PFSK-1 (cell line): ENCODE measurements at regions not wholly inside any gene's neighbourhood (a gene's known extent, or its start where the extent isn't known, plus 50 kb on each side); places are given as distances from the start of the nearest gene placed in this dataset.

Source experiments
- FOXP2 ChIP-seq: optimal IDR thresholded peaks from 2 replicates; pipeline ENCODE3; 2011; ENCODE audit warnings: borderline replicate concordance, control low read depth, inconsistent platforms; ENCODE audit not compliant: insufficient read depth; ENCODE audit errors: extremely low read length, extremely low read depth
- POLR2AphosphoS5 ChIP-seq: IDR thresholded peaks from 2 replicates; pipeline ENCODE4 v1.6.1; 2012; ENCODE audit warnings: low read depth, mild to moderate bottlenecking, control low read depth, low read length, moderate library complexity
- SIN3A ChIP-seq: IDR thresholded peaks from 2 replicates; pipeline ENCODE4 v1.6.1; 2012; ENCODE audit warnings: mild to moderate bottlenecking, low read length, moderate library complexity, borderline replicate concordance; ENCODE audit not compliant: insufficient read depth
- TAF1 ChIP-seq: IDR thresholded peaks from 2 replicates; pipeline ENCODE4 v1.6.1; 2012; ENCODE audit warnings: low read length, control low read depth, borderline replicate concordance; ENCODE audit not compliant: insufficient read depth
- TF ChIP-seq, protein P1 (sequence below), 2 experiments: IDR thresholded peaks; 2 replicates each; pipeline versions ENCODE4 v1.6.1 to v1.8.0; 2011 to 2012; ENCODE audit warnings: low read depth in 2 of 2, low read length in 2 of 2, control low read depth in 1 of 2, inconsistent platforms in 1 of 2, mild to moderate bottlenecking in 1 of 2, moderate library complexity in 1 of 2; ENCODE audit not compliant: insufficient read depth in 1 of 2

DNA sequence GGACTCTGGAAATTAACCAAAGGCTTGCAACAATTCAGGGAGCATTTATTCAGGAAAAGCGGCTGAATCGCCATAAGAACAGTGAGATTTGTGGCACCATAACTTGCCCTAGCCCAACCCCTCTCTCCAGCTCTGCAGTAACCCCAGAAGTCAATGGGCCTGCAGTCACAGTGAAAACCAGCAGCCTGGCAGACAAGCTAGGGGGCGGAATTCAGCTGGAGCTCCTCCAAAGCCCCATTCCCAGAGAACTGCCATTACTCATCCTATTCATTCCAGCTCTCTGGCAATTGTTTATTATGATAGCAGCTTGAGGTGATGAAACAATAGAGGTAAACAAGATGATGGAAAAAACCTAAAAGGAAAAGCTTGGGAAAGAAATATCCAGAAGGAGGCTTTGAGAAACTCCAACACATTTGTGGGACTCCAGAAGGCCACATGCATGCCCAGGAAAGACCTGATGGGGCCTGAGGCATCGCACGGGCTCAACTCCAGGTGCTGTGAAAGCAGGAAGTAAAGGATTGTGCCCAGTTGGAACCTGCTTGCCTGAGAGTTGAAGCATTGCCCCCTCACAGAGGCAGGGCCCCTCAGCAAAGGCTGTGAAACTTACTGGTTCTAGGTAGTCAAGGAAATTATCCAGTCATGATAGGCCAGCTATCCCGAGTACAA, 126.7 kb downstream of the TWIST2 start:
- no peak for TF ChIP-seq TAF1
- no peak for TF ChIP-seq FOXP2
- TF ChIP-seq SIN3A, result no peak
- TF ChIP-seq, protein P1, sequence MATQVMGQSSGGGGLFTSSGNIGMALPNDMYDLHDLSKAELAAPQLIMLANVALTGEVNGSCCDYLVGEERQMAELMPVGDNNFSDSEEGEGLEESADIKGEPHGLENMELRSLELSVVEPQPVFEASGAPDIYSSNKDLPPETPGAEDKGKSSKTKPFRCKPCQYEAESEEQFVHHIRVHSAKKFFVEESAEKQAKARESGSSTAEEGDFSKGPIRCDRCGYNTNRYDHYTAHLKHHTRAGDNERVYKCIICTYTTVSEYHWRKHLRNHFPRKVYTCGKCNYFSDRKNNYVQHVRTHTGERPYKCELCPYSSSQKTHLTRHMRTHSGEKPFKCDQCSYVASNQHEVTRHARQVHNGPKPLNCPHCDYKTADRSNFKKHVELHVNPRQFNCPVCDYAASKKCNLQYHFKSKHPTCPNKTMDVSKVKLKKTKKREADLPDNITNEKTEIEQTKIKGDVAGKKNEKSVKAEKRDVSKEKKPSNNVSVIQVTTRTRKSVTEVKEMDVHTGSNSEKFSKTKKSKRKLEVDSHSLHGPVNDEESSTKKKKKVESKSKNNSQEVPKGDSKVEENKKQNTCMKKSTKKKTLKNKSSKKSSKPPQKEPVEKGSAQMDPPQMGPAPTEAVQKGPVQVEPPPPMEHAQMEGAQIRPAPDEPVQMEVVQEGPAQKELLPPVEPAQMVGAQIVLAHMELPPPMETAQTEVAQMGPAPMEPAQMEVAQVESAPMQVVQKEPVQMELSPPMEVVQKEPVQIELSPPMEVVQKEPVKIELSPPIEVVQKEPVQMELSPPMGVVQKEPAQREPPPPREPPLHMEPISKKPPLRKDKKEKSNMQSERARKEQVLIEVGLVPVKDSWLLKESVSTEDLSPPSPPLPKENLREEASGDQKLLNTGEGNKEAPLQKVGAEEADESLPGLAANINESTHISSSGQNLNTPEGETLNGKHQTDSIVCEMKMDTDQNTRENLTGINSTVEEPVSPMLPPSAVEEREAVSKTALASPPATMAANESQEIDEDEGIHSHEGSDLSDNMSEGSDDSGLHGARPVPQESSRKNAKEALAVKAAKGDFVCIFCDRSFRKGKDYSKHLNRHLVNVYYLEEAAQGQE (IDR thresholded peaks at IDR 0.05; ENCODE audit: insufficient read depth in 1 of 2, low read depth in 2 of 2, low read length in 2 of 2), result no peak
- no peak for TF ChIP-seq POLR2AphosphoS5

DNA sequence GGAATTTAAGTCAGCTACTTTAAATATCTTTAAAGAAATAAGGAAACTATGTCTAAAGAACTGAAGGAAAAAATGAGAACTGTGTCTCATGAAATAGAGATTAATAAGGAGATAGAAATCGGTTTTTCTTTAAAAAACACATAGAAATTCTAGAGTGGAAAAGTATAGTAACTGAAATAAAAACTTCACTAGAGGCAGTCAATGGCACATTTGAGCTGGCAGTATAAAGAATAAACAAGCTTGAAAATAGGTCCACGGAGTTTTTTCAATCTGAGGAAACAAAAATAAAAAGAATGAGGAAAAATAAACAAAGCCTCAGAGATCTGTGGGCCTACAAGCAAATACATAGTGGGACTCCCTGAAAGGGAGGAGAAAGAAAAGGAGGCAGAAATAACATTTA, 127.5 kb downstream of the TWIST2 start:
- no peak for TF ChIP-seq FOXP2
- TF ChIP-seq SIN3A, result no peak
- TF ChIP-seq, protein P1 (IDR thresholded peaks at IDR 0.05; ENCODE audit: insufficient read depth in 1 of 2, low read depth in 2 of 2, low read length in 2 of 2), result no peak
- TF ChIP-seq TAF1, result no peak
- TF ChIP-seq POLR2AphosphoS5, result no peak

DNA sequence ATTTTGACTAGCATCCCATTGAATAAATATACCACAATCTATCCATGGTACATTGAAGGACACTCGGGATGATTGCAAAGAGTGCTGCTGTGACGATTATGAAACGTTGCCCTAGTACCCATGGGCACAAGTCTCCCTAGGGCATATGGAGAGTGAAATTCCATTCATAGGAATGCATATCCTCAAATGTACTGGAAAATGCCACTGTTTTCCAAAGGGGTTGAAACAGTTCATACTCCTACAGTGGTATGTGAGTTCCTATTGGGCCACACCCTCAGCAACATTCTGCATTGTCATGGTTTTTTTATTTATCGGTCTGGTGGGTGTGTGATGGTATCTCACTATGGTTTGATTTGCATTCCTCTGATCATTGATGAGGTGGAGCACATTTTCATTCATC, 130.6 kb downstream of the TWIST2 start:
- TF ChIP-seq, protein P1 (IDR thresholded peaks at IDR 0.05; ENCODE audit: insufficient read depth in 1 of 2, low read depth in 2 of 2, low read length in 2 of 2), result no peak

DNA sequence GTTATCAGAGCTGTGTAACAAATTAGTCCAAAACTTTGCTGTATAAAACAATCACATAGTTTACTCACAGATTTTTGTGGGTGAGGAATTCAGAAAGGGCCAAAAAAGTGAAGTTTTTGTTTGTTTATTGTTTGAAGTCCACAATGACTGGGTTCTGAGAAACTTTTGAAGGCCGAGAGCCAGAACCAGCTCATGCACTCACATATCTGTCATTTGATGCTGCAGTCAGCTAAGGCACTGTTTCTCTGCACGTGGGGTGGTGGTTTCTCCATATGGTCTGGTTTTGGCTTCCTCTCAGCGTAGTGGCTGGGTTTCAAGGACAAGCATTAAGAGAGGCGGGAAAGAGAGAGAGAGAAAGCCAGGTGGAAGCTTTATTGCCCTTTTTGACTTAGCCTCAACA, 131.8 kb downstream of the TWIST2 start:
- TF ChIP-seq SIN3A (no peak), TAF1 (no peak)

DNA sequence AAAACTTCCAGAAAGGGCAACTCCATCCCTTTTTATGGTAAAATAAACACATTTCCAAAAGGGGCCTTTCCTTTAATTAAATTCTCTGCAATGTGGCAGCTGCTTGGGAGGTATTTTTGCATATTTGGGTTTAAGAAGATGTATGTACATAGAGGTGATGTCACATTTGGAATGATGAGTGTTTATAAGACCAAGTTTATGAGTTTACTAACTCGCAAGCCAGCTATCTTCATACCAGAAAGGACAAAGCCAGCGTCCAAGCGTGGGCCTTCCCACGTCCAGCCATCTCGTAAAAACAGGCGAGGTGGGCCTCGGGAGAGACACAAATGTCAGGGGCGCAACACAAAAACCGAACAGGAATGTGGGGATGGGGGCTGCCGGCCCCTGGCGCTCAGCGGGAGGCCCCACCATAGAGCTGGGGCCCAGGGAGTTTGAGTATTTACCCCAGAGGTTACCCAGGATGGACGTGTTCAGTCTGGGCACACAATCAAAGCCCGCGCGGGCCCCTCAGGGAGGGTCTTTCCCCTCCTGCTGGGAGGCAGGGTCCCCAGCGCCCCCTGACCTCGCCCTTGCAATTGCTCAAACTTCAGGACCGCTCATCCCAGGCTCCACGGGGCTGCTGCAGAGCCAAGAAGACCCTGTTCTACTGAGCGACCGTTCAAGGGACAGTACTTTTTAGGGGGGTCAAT, 137.3 kb downstream of the TWIST2 start:
- TF ChIP-seq, protein P1 (IDR thresholded peaks at IDR 0.05; ENCODE audit: insufficient read depth in 1 of 2, low read depth in 2 of 2, low read length in 2 of 2), result no peak
- no peak for TF ChIP-seq SIN3A
- TF ChIP-seq FOXP2, result no peak
- TF ChIP-seq TAF1, result no peak
- no peak for TF ChIP-seq POLR2AphosphoS5
